K562 (cell line): ENCODE measurements at regions not wholly inside any gene's neighbourhood (a gene's known extent, or its start where the extent isn't known, plus 50 kb on each side); places are given as distances from the start of the nearest gene placed in this dataset.

Experiments used
- CBX5 ChIP-seq: IDR thresholded peaks from 2 replicates; pipeline ENCODE4 v1.6.1; 2014; ENCODE audit warnings: low read depth, borderline replicate concordance
- EZH2 ChIP-seq: IDR thresholded peaks from 2 replicates; pipeline ENCODE4 v1.6.1; 2012; ENCODE audit warnings: low read depth, mild to moderate bottlenecking, inconsistent platforms, low read length, borderline replicate concordance
- HMGN3 ChIP-seq: IDR thresholded peaks from 2 replicates; pipeline ENCODE4 v1.6.1; 2011; ENCODE audit warnings: borderline replicate concordance, low read depth, mild to moderate bottlenecking, mixed read lengths, low read length; ENCODE audit not compliant: insufficient read length; ENCODE audit errors: extremely low read depth
- JUN ChIP-seq, 2 experiments: sonication (generic) in 1 of 2; formaldehyde crosslinking in 1 of 2; IDR thresholded peaks; 2 replicates each; pipeline versions ENCODE4 v1.6.1 to v1.8.0; 2012 to 2022; ENCODE audit warnings: borderline replicate concordance in 2 of 2, mild to moderate bottlenecking in 2 of 2, improper control_type of control experiment in 1 of 2, low read depth in 1 of 2, low read length in 1 of 2, missing genetic modification reagents in 1 of 2
- JUND ChIP-seq, 2 experiments: IDR thresholded peaks; 2 replicates in 1 of 2; 3 replicates in 1 of 2; pipeline ENCODE4 v1.6.1; 2011; ENCODE audit warnings: borderline replicate concordance in 2 of 2, low read depth in 2 of 2, low read length in 2 of 2, improper control_type of control experiment in 1 of 2, missing biosample characterization in 1 of 2, missing genetic modification characterization in 1 of 2, missing genetic modification reagents in 1 of 2
- MNT ChIP-seq, 2 experiments: fragments of 450-650 bp; conservative IDR thresholded peaks; 2 replicates each; pipeline ENCODE4 v1.6.1; 2017; ENCODE audit warnings: mild to moderate bottlenecking in 2 of 2, moderate library complexity in 2 of 2
- NRF1 ChIP-seq, 2 experiments: fragments of 450-650 bp; IDR thresholded peaks in 1 of 2; conservative IDR thresholded peaks in 1 of 2; 2 replicates each; pipeline ENCODE4 v1.6.1; 2014; ENCODE audit warnings: mild to moderate bottlenecking in 2 of 2
- POLR2A ChIP-seq: fragments of 450-650 bp; conservative IDR thresholded peaks from 2 replicates; pipeline ENCODE4 v1.6.1; 2016
- POLR2AphosphoS5 ChIP-seq: IDR thresholded peaks from 2 replicates; pipeline ENCODE4 v1.6.1; 2011; ENCODE audit warnings: mild to moderate bottlenecking, low read depth, low read length, moderate library complexity; ENCODE audit not compliant: control insufficient read depth, insufficient read depth
- ZNF232 ChIP-seq: sonication (generic); formaldehyde crosslinking; IDR thresholded peaks from 2 replicates; pipeline ENCODE4 v1.8.0; 2022; ENCODE audit warnings: mild to moderate bottlenecking, missing genetic modification reagents
- ZNF583 ChIP-seq: fragments of 250-450 bp; sonication (Bioruptor Pico); IDR thresholded peaks from 2 replicates; pipeline ENCODE4 v1.4.0; 2020
- TF ChIP-seq, protein P1 (sequence below), 3 experiments: IDR thresholded peaks in 2 of 3; conservative IDR thresholded peaks in 1 of 3; 2 replicates each; pipeline ENCODE4 v1.5.1; 2011 to 2012; ENCODE audit warnings: low read length in 3 of 3, mild to moderate bottlenecking in 3 of 3, control low read depth in 2 of 3, improper control_type of control experiment in 1 of 3, inconsistent platforms in 1 of 3, low read depth in 1 of 3, mixed read lengths in 1 of 3, moderate library complexity in 1 of 3; ENCODE audit not compliant: insufficient read depth in 2 of 3
- TF ChIP-seq, protein P2 (sequence below): sonication (generic); formaldehyde crosslinking; IDR thresholded peaks from 2 replicates; pipeline ENCODE4 v1.5.0; 2020; ENCODE audit warnings: missing genetic modification reagents
- TF ChIP-seq, protein P3 (sequence below), 2 experiments: fragments of 450-650 bp; formaldehyde crosslinking in 1 of 2; IDR thresholded peaks; 2 replicates each; pipeline versions ENCODE4 v1.4.0 to v1.6.1; 2014 to 2020; ENCODE audit warnings: mild to moderate bottlenecking in 2 of 2, borderline replicate concordance in 1 of 2, low read depth in 1 of 2

DNA sequence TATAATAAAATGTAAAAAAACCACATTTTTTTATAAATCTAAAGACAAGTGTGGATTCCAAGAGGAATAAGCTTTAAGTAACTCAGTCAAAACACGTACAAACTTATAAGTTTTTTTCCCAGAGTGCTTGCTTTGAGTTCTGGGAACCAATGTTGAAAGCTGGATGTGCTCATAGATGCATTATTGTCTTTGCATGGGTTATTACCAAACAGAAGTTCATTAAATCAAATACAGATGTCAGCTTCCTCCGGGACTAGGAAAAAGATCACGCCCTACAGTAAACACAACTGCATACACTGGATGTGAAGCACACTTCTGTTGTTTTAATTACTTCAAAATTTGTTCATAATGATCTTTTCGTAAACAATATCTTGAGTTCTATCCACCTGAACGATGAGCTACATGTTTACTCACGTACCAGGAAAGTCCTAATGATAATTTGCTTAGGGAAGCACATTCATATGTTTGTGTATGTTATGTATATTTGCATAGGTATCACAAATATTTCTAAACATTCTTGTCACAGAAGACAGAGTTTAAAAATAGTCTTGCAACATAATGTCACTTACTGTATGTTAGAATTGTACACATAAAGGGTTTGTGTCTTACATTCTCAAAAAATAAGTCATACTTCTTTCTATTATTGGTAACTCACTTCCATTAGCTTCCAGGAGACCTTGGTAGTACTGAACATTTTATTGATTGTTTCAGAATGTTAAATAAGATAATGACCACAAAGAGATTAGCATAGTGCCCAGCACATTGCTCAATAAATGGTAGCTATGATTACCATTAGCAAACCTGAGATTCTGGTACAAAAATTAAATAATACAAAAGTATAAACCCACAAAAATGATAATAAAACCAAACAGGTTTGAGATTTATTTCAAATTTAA is 427.4 kb downstream of the CETN3 start:
- TF ChIP-seq JUN (IDR thresholded peaks at IDR 0.05; ENCODE audit: borderline replicate concordance, low read depth, low read length) (no peak), JUN (CRISPR knock-in tag; IDR thresholded peaks at IDR 0.05; ENCODE audit: borderline replicate concordance) (no peak), POLR2AphosphoS5 (no peak), JUND (IDR thresholded peaks at IDR 0.05; ENCODE audit: borderline replicate concordance, low read depth, low read length) (no peak), JUND (tag; IDR thresholded peaks at IDR 0.05; ENCODE audit: borderline replicate concordance, low read depth, low read length) (no peak), EZH2 (no peak), HMGN3 (no peak), MNT (conservative IDR thresholded peaks at IDR 0.05) (no peak), ZNF583 (no peak), CBX5 (no peak), NRF1 (conservative IDR thresholded peaks at IDR 0.05 in 1 of 2, IDR thresholded peaks at IDR 0.05 in 1 of 2) (no peak), POLR2A (no peak), ZNF232 (CRISPR knock-in tag) (no peak)
- TF ChIP-seq, protein P1, sequence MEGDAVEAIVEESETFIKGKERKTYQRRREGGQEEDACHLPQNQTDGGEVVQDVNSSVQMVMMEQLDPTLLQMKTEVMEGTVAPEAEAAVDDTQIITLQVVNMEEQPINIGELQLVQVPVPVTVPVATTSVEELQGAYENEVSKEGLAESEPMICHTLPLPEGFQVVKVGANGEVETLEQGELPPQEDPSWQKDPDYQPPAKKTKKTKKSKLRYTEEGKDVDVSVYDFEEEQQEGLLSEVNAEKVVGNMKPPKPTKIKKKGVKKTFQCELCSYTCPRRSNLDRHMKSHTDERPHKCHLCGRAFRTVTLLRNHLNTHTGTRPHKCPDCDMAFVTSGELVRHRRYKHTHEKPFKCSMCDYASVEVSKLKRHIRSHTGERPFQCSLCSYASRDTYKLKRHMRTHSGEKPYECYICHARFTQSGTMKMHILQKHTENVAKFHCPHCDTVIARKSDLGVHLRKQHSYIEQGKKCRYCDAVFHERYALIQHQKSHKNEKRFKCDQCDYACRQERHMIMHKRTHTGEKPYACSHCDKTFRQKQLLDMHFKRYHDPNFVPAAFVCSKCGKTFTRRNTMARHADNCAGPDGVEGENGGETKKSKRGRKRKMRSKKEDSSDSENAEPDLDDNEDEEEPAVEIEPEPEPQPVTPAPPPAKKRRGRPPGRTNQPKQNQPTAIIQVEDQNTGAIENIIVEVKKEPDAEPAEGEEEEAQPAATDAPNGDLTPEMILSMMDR (IDR thresholded peaks at IDR 0.05 in 2 of 3, conservative IDR thresholded peaks at IDR 0.05 in 1 of 3; ENCODE audit: insufficient read depth in 2 of 3, low read depth in 1 of 3, low read length in 3 of 3), result no peak
- TF ChIP-seq, protein P2, sequence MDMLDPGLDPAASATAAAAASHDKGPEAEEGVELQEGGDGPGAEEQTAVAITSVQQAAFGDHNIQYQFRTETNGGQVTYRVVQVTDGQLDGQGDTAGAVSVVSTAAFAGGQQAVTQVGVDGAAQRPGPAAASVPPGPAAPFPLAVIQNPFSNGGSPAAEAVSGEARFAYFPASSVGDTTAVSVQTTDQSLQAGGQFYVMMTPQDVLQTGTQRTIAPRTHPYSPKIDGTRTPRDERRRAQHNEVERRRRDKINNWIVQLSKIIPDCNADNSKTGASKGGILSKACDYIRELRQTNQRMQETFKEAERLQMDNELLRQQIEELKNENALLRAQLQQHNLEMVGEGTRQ (CRISPR knock-in tag), result no peak
- TF ChIP-seq, protein P3, sequence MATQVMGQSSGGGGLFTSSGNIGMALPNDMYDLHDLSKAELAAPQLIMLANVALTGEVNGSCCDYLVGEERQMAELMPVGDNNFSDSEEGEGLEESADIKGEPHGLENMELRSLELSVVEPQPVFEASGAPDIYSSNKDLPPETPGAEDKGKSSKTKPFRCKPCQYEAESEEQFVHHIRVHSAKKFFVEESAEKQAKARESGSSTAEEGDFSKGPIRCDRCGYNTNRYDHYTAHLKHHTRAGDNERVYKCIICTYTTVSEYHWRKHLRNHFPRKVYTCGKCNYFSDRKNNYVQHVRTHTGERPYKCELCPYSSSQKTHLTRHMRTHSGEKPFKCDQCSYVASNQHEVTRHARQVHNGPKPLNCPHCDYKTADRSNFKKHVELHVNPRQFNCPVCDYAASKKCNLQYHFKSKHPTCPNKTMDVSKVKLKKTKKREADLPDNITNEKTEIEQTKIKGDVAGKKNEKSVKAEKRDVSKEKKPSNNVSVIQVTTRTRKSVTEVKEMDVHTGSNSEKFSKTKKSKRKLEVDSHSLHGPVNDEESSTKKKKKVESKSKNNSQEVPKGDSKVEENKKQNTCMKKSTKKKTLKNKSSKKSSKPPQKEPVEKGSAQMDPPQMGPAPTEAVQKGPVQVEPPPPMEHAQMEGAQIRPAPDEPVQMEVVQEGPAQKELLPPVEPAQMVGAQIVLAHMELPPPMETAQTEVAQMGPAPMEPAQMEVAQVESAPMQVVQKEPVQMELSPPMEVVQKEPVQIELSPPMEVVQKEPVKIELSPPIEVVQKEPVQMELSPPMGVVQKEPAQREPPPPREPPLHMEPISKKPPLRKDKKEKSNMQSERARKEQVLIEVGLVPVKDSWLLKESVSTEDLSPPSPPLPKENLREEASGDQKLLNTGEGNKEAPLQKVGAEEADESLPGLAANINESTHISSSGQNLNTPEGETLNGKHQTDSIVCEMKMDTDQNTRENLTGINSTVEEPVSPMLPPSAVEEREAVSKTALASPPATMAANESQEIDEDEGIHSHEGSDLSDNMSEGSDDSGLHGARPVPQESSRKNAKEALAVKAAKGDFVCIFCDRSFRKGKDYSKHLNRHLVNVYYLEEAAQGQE (IDR thresholded peaks at IDR 0.05; ENCODE audit: borderline replicate concordance), result no peak
- TF ChIP-seq, protein P3 (CRISPR knock-in tag; IDR thresholded peaks at IDR 0.05; ENCODE audit: low read depth), result no peak
